Fibroblast of mammary gland (primary cell): ENCODE measurements at regions not wholly inside any gene's neighbourhood (a gene's known extent, or its start where the extent isn't known, plus 50 kb on each side); places are given as distances from the start of the nearest gene placed in this dataset.
A peak's percentile ranks its signal among the peaks of the same experiment; 100 is the strongest.
"Not testable (repeated sequence)": the region's sequence is repeated elsewhere in the genome, so short reads cannot be mapped to it uniquely, and the experiment has no call there.

ENCODE experiments used
- DNase-seq: peaks from one replicate; pipeline ENCODE4 v3.0.0-alpha.2; 2010; ENCODE audit warnings: low read depth
- H3K4me3 ChIP-seq: 2 replicates; pipeline ENCODE4 v1.5.1; 2011; ENCODE audit warnings: low read depth, mild to moderate bottlenecking, low read length, moderate library complexity; ENCODE audit not compliant: control insufficient read depth
- CTCF ChIP-seq: conservative IDR thresholded peaks from 2 replicates; pipeline ENCODE4 v1.5.1; 2011; ENCODE audit warnings: low read depth, low read length, inconsistent platforms; ENCODE audit not compliant: control insufficient read depth, insufficient read depth

- no peak overlapping the region for H3K4me3 ChIP-seq
- TF ChIP-seq CTCF: no peak
- DNase-seq: no peak
Observed at GRCh38 chr10:131832056-131832685, 68.6 kb upstream of the PPP2R2D start.

GRCh38 chr10:131833013-131833412 is 67.8 kb upstream of the PPP2R2D start:
- TF ChIP-seq CTCF: no peak
- H3K4me3 ChIP-seq: no peak overlapping the region
- peak; percentile 4 for DNase-seq

GRCh38 chr10:131833446-131834080 is 67.2 kb upstream of the PPP2R2D start:
- no peak for DNase-seq
- H3K4me3 ChIP-seq: no peak overlapping the region
- TF ChIP-seq CTCF: no peak

- TF ChIP-seq CTCF: no peak
- no peak overlapping the region for H3K4me3 ChIP-seq
- DNase-seq: no peak
Observed at GRCh38 chr10:131834152-131834810, 66.5 kb upstream of the PPP2R2D start.

- no peak overlapping the region for H3K4me3 ChIP-seq
- DNase-seq: no peak
- no peak for TF ChIP-seq CTCF
Observed at GRCh38 chr10:131838966-131839742, 61.7 kb upstream of the PPP2R2D start.

- DNase-seq, H3K4me3 ChIP-seq: not testable (repeated sequence)
Observed at GRCh38 chr10:131839880-131840787, 60.7 kb upstream of the PPP2R2D start.
